SK-N-SH treated with all-trans-retinoic acid at 6 μM for 48 hours (cell line): ENCODE measurements at regions not wholly inside any gene's neighbourhood (a gene's known extent, or its start where the extent isn't known, plus 50 kb on each side); places are given as distances from the start of the nearest gene placed in this dataset.

Experiments
- ATAC-seq: fragments of 200-7000 bp; cut with Tn5 transposase; 3 replicates; pipeline ENCODE4 v1.9.1; 2020; ENCODE audit warnings: mild to moderate bottlenecking, moderate library complexity
- BACH2 ChIP-seq: fragments of 250-450 bp; sonication (Bioruptor Pico); IDR thresholded peaks from 2 replicates; pipeline ENCODE4 v1.9.0; 2021; ENCODE audit warnings: mild to moderate bottlenecking, borderline replicate concordance
- CREB5 ChIP-seq: fragments of 250-450 bp; sonication (Bioruptor Pico); IDR thresholded peaks from 2 replicates; pipeline ENCODE4 v1.5.1; 2020; ENCODE audit warnings: low read depth, mild to moderate bottlenecking, moderate library complexity
- CSDC2 ChIP-seq: fragments of 250-450 bp; sonication (Bioruptor Pico); IDR thresholded peaks from 2 replicates; pipeline ENCODE4 v1.5.0; 2020; ENCODE audit warnings: mild to moderate bottlenecking, moderate library complexity
- ESRRG ChIP-seq: fragments of 250-450 bp; sonication (Bioruptor Pico); IDR thresholded peaks from 2 replicates; pipeline ENCODE4 v1.6.1; 2021; ENCODE audit warnings: mild to moderate bottlenecking
- ISL1 ChIP-seq: fragments of 250-450 bp; sonication (Bioruptor Pico); IDR thresholded peaks from 2 replicates; pipeline ENCODE4 v2.1.2; 2022; ENCODE audit warnings: mild to moderate bottlenecking, moderate library complexity
- OSR1 ChIP-seq: fragments of 250-450 bp; sonication (Bioruptor Pico); IDR thresholded peaks from 2 replicates; pipeline ENCODE4 v1.8.0; 2022; ENCODE audit warnings: moderate library complexity, mild to moderate bottlenecking, inconsistent platforms
- PATZ1 ChIP-seq: fragments of 250-450 bp; sonication (Bioruptor Pico); IDR thresholded peaks from 2 replicates; pipeline ENCODE4 v1.8.0; 2020; ENCODE audit warnings: mild to moderate bottlenecking, moderate library complexity, borderline replicate concordance
- PPARA ChIP-seq: fragments of 250-450 bp; sonication (Bioruptor Pico); IDR thresholded peaks from 2 replicates; pipeline ENCODE4 v1.5.0; 2020; ENCODE audit warnings: mild to moderate bottlenecking, borderline replicate concordance
- SNAI2 ChIP-seq: fragments of 250-450 bp; sonication (Bioruptor Pico); IDR thresholded peaks from 2 replicates; pipeline ENCODE4 v1.5.0; 2020; ENCODE audit warnings: mild to moderate bottlenecking, moderate library complexity
- TCF4 ChIP-seq: fragments of 250-450 bp; sonication (Bioruptor Pico); IDR thresholded peaks from 2 replicates; pipeline ENCODE4 v1.8.0; 2021; ENCODE audit warnings: mild to moderate bottlenecking, moderate library complexity, borderline replicate concordance
- TOX ChIP-seq: fragments of 250-450 bp; sonication (Bioruptor Pico); IDR thresholded peaks from 2 replicates; pipeline ENCODE4 v1.8.0; 2021; ENCODE audit warnings: mild to moderate bottlenecking, moderate library complexity, borderline replicate concordance
- TSHZ2 ChIP-seq: fragments of 250-450 bp; sonication (Bioruptor Pico); IDR thresholded peaks from 2 replicates; pipeline ENCODE4 v1.5.0; 2020; ENCODE audit warnings: mild to moderate bottlenecking, moderate library complexity
- ZC3H10 ChIP-seq: fragments of 250-450 bp; sonication (Bioruptor Pico); IDR thresholded peaks from 2 replicates; pipeline ENCODE4 v1.5.1; 2021; ENCODE audit warnings: mild to moderate bottlenecking, moderate library complexity
- ZFP3 ChIP-seq: fragments of 250-450 bp; sonication (Bioruptor Pico); IDR thresholded peaks from 2 replicates; pipeline ENCODE4 v1.5.0; 2020; ENCODE audit warnings: mild to moderate bottlenecking, moderate library complexity
- ZNF565 ChIP-seq: fragments of 450-650 bp; formaldehyde crosslinking; conservative IDR thresholded peaks from 2 replicates; pipeline ENCODE4 v1.5.0; 2020; ENCODE audit warnings: low read depth, mild to moderate bottlenecking, moderate library complexity
- ZNF8 ChIP-seq: fragments of 450-650 bp; formaldehyde crosslinking; IDR thresholded peaks from 2 replicates; pipeline ENCODE4 v1.5.0; 2020; ENCODE audit warnings: mild to moderate bottlenecking, moderate library complexity
- TF ChIP-seq, protein P1 (sequence below): fragments of 250-450 bp; sonication (Bioruptor Pico); IDR thresholded peaks from 2 replicates; pipeline ENCODE4 v1.5.1; 2021; ENCODE audit warnings: mild to moderate bottlenecking, moderate library complexity

DNA sequence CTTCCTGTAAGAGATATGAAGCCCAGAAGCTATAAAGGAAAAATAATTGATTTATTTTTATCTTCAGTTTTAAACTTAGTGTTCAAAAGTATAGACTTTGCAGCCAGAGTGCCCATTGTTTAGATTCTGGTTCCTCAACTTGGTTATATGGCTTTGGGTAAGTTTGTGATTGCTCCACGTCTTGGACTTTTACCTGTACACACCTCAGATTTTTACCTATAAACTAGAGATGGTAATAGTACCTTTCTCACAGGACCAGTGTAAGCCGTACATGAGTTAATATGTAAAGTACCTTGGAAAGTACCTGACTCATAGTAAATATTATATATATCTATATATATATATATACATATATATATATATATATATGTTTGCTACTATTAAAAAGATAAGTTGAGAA, 283.8 kb downstream of the RAP2B start:
- ATAC-seq, result no peak
- TF ChIP-seq TOX (CRISPR knock-in tag) (no peak), OSR1 (CRISPR knock-in tag) (no peak), ZFP3 (CRISPR knock-in tag) (no peak), TSHZ2 (CRISPR knock-in tag) (no peak)

DNA sequence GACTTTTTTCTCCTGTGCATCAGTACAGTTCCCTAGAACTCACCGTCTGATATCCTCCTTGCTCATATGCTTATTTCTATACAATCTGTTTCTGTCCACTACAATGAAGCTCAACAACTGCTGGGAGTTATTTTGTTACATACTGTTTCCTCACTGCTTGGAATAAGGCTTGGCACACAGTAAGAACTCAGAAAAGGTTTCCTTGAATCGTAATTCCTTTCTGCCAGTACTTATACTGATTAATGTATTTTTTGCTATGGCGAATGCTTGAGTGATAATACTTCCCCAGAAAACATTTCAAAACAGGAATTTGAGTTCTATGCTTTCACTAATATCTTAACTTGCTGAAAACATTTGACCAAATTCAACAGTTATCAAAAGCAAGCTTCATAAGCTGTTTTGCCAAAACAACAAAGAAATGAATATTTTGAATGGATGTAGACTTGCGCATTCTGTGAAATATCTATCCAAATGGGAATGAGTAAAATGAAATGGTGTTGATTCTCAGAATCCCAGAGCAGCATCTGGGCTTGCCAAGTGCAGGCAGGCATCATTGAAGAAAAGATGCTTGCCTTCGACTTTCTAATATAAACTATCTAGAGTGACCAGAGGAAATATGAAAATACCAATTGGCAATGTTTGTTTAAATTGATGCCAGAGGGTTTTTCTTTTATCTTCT, 286.3 kb downstream of the RAP2B start:
- no peak for TF ChIP-seq BACH2 (CRISPR knock-in tag)
- TF ChIP-seq OSR1 (CRISPR knock-in tag), result no peak
- no peak for TF ChIP-seq ZFP3 (CRISPR knock-in tag)
- TF ChIP-seq CSDC2 (CRISPR knock-in tag), result no peak
- TF ChIP-seq, all 23 proteins: peak for 0
- ATAC-seq, result no peak

DNA sequence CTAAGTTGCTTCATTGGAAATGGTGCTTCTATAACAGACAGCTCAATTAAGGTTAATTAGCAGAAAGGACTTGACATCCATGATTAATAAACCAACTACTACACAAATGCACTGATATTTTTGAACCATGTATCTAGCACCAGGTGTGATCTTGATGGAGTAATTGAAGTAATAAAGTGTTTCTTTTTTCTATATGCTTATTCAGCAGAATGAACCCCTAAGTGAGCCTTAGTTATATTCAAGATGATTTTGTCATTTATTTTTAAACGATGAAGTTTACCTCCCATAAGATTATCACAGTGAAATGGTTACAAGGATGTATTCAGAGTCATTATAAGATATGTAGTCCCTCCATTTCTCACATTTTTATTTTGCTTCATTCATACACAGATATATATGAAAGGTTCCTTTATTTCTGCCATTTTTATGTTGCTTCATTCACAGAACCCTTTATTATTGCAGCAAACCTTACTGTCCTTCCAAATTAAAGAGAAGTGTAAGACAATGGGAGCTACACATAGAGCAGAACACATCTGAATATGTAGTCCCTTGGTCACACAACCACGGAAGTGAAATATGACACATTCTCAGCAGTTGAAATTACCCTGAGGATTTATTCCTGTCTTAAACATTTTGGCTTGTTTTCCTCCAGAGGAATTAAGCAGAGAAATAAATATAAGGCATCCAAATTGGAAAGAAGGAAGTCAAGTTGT, 295.0 kb downstream of the RAP2B start:
- no peak for ATAC-seq
- TF ChIP-seq ZNF565 (no peak), TOX (CRISPR knock-in tag) (no peak), ZC3H10 (no peak), ZNF8 (CRISPR knock-in tag) (no peak), ESRRG (CRISPR knock-in tag) (no peak), TCF4 (CRISPR knock-in tag) (no peak), ISL1 (no peak), BACH2 (CRISPR knock-in tag) (no peak), TSHZ2 (CRISPR knock-in tag) (no peak), SNAI2 (CRISPR knock-in tag) (no peak)
- TF ChIP-seq, protein P1, sequence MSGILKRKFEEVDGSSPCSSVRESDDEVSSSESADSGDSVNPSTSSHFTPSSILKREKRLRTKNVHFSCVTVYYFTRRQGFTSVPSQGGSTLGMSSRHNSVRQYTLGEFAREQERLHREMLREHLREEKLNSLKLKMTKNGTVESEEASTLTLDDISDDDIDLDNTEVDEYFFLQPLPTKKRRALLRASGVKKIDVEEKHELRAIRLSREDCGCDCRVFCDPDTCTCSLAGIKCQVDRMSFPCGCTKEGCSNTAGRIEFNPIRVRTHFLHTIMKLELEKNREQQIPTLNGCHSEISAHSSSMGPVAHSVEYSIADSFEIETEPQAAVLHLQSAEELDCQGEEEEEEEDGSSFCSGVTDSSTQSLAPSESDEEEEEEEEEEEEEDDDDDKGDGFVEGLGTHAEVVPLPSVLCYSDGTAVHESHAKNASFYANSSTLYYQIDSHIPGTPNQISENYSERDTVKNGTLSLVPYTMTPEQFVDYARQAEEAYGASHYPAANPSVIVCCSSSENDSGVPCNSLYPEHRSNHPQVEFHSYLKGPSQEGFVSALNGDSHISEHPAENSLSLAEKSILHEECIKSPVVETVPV, result no peak

DNA sequence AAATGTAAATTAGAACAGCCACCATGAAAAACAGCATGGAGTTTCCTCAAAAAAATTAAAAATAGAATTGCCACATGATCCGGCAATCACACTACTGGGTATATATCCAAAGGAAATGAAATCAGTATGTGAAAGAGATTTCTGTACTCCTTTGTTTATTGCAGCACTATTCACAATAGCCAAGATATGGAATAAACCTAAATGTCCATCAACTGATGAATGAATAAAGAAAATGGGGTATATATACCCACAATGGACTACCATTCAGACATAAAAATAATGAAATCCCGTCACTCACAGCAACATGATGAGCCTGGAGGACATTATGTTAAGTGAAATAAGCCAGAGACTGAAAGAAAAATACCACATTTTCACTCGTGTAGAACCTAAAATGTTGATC, 296.9 kb downstream of the RAP2B start:
- no peak for ATAC-seq
- TF ChIP-seq ZNF565, result no peak
- no peak for TF ChIP-seq PATZ1 (CRISPR knock-in tag)
- no peak for TF ChIP-seq ZNF8 (CRISPR knock-in tag)
- TF ChIP-seq CREB5 (CRISPR knock-in tag), result no peak
- no peak for TF ChIP-seq TSHZ2 (CRISPR knock-in tag)
- no peak for TF ChIP-seq PPARA (CRISPR knock-in tag)
- no peak for TF ChIP-seq ZFP3 (CRISPR knock-in tag)
- no peak for TF ChIP-seq SNAI2 (CRISPR knock-in tag)
- no peak for TF ChIP-seq OSR1 (CRISPR knock-in tag)
- TF ChIP-seq ISL1, result no peak
